Gastrocnemius medialis (tissue), 4 donors: ENCODE measurements at regions not wholly inside any gene's neighbourhood (a gene's known extent, or its start where the extent isn't known, plus 50 kb on each side); places are given as distances from the start of the nearest gene placed in this dataset.

Source experiments
- CTCF ChIP-seq, 5 experiments: fragments of 450-650 bp in 3 of 5; fragments of 200-600 bp in 2 of 5; sonication (generic) in 2 of 5; IDR thresholded peaks in 4 of 5; conservative IDR thresholded peaks in 1 of 5; 1 replicate in 4 of 5; 2 replicates in 1 of 5; pipeline ENCODE4 v1.5.1; 2016 to 2019; ENCODE audit warnings: antibody characterized with exemption in 5 of 5, mild to moderate bottlenecking in 3 of 5, moderate library complexity in 3 of 5
- POLR2A ChIP-seq, 2 donors: fragments of 450-650 bp; IDR thresholded peaks; one replicate each; pipeline ENCODE4 v1.6.1; 2017; ENCODE audit warnings: antibody characterized with exemption in 2 of 2, mild to moderate bottlenecking in 2 of 2, moderate library complexity in 2 of 2

GRCh38 chr10:10338339-10338738 is 679.3 kb upstream of the CELF2 start:
- TF ChIP-seq POLR2A (IDR thresholded peaks at IDR 0.05) = no peak
- no peak for TF ChIP-seq CTCF (IDR thresholded peaks at IDR 0.05 in 4 of 5, conservative IDR thresholded peaks at IDR 0.05 in 1 of 5)
